ENCODE measurements at regions not wholly inside any gene's neighbourhood (a gene's known extent, or its start where the extent isn't known, plus 50 kb on each side); places are given as distances from the start of the nearest gene placed in this dataset.

- H3K27me3 ChIP-seq: no peaks in the 10 kb centered on the region
- H3K9me3 ChIP-seq: no peaks in the 10 kb centered on the region
- no peak overlapping the region for H3K27ac ChIP-seq
- 83 to 100% methylated on average over 1 to 4 of the region's 4 CpGs for WGBS, 2 donors
- no peaks in the 10 kb centered on the region for H3K4me1 ChIP-seq
- no peaks in the 10 kb centered on the region for H3K36me3 ChIP-seq
- DNase-seq (no peak), ATAC-seq (ENCODE audit: low FRiP score in 2 of 2) (no peak)
- TF ChIP-seq POLR2A (IDR thresholded peaks at IDR 0.05): no peak
- no peak for TF ChIP-seq EP300 (IDR thresholded peaks at IDR 0.05)
- TF ChIP-seq POLR2AphosphoS5 (IDR thresholded peaks at IDR 0.05): no peak
- no peak for TF ChIP-seq CTCF (IDR thresholded peaks at IDR 0.05)
- H3K4me3 ChIP-seq: no peak overlapping the region
Measured at GRCh38 chrX:8306291-8306925, 135.3 kb upstream of the VCX2 start.

- H3K9me3 ChIP-seq: no peaks in the 10 kb centered on the region
- H3K27ac ChIP-seq: no peak overlapping the region
- H3K4me1 ChIP-seq: no peaks in the 10 kb centered on the region
- ATAC-seq (ENCODE audit: low FRiP score in 2 of 2) (no peak), DNase-seq (no peak)
- WGBS, 2 donors: 71 to 84% methylated on average over 5 of the region's 5 CpGs
- no peaks in the 10 kb centered on the region for H3K27me3 ChIP-seq
- no peak for TF ChIP-seq POLR2AphosphoS5 (IDR thresholded peaks at IDR 0.05)
- no peak for TF ChIP-seq EP300 (IDR thresholded peaks at IDR 0.05)
- TF ChIP-seq CTCF (IDR thresholded peaks at IDR 0.05): no peak
- no peak for TF ChIP-seq POLR2A (IDR thresholded peaks at IDR 0.05)
- H3K4me3 ChIP-seq: no peak overlapping the region
- no peaks in the 10 kb centered on the region for H3K36me3 ChIP-seq
Measured at GRCh38 chrX:8310409-8310808, 139.3 kb upstream of the VCX2 start.

- Histone ChIP-seq H3K27ac (no peak overlapping the region), H3K36me3 (no peaks in the 10 kb centered on the region), H3K4me3 (no peak overlapping the region), H3K9me3 (no peaks in the 10 kb centered on the region), H3K27me3 (no peaks in the 10 kb centered on the region), H3K4me1 (no peaks in the 10 kb centered on the region)
- ATAC-seq (ENCODE audit: low FRiP score in 2 of 2) (no peak), DNase-seq (no peak)
- no peak for TF ChIP-seq POLR2AphosphoS5 (IDR thresholded peaks at IDR 0.05)
- TF ChIP-seq EP300 (IDR thresholded peaks at IDR 0.05): no peak
- TF ChIP-seq CTCF (IDR thresholded peaks at IDR 0.05): no peak
- TF ChIP-seq POLR2A (IDR thresholded peaks at IDR 0.05): no peak
- 75 to 85% methylated on average over 5 of the region's 5 CpGs for WGBS, 2 donors
Measured at GRCh38 chrX:8313844-8314243, 142.8 kb upstream of the VCX2 start.

- Histone ChIP-seq H3K4me1 (no peaks in the 10 kb centered on the region), H3K9me3 (no peaks in the 10 kb centered on the region), H3K27me3 (no peaks in the 10 kb centered on the region), H3K27ac (no peak overlapping the region), H3K4me3 (no peak overlapping the region), H3K36me3 (no peaks in the 10 kb centered on the region)
- 68 to 85% methylated on average over 4 of the region's 4 CpGs for WGBS, 2 donors
- DNase-seq (no peak), ATAC-seq (ENCODE audit: low FRiP score in 2 of 2) (no peak)
- TF ChIP-seq POLR2AphosphoS5 (IDR thresholded peaks at IDR 0.05) (no peak), POLR2A (IDR thresholded peaks at IDR 0.05) (no peak), EP300 (IDR thresholded peaks at IDR 0.05) (no peak), CTCF (IDR thresholded peaks at IDR 0.05) (no peak)
Measured at GRCh38 chrX:8314881-8315280, 143.8 kb upstream of the VCX2 start.

- H3K4me1 ChIP-seq: no peaks in the 10 kb centered on the region
- ATAC-seq (ENCODE audit: low FRiP score in 2 of 2): no peak
- 71 to 81% methylated on average over 3 to 7 of the region's 7 CpGs for WGBS, 2 donors
- DNase-seq: no peak
- no peaks in the 10 kb centered on the region for H3K36me3 ChIP-seq
- H3K4me3 ChIP-seq: no peak overlapping the region
- H3K27ac ChIP-seq: no peak overlapping the region
- TF ChIP-seq POLR2AphosphoS5 (IDR thresholded peaks at IDR 0.05) (no peak), POLR2A (IDR thresholded peaks at IDR 0.05) (no peak), CTCF (IDR thresholded peaks at IDR 0.05) (no peak), EP300 (IDR thresholded peaks at IDR 0.05) (no peak)
- H3K27me3 ChIP-seq: no peaks in the 10 kb centered on the region
- no peaks in the 10 kb centered on the region for H3K9me3 ChIP-seq
Measured at GRCh38 chrX:8319359-8319758, 145.3 kb upstream of the VCX3B start.

All from upper lobe of left lung (tissue), 6 donors.